Right lobe of liver (tissue), 6 donors: ENCODE measurements at regions not wholly inside any gene's neighbourhood (a gene's known extent, or its start where the extent isn't known, plus 50 kb on each side); places are given as distances from the start of the nearest gene placed in this dataset.

Experiments
- ATAC-seq, 4 donors: fragments of 200-7000 bp; cut with Tn5 transposase; one replicate each; pipeline ENCODE4 v1.9.1; 2020; ENCODE audit warnings: mild to moderate bottlenecking in 4 of 4, moderate library complexity in 4 of 4
- DNase-seq, 3 donors: peaks; one replicate each; pipeline ENCODE4 v3.0.0-alpha.2; 2020
- H3K27ac ChIP-seq, 3 donors: fragments of 200-600 bp; one replicate each; pipeline ENCODE4 v1.8.0; 2022
- H3K27me3 ChIP-seq, 2 donors: fragments of 200-600 bp; one replicate each; pipeline ENCODE4 v1.8.0; 2022
- H3K36me3 ChIP-seq, 4 donors: fragments of 200-600 bp; sonication (generic) in 1 of 4; one replicate each; pipeline versions ENCODE4 v1.5.1 to v1.8.0; 2017 to 2022; ENCODE audit warnings: control low read depth in 1 of 4
- H3K4me1 ChIP-seq, 4 donors: fragments of 200-600 bp; sonication (generic) in 1 of 4; one replicate each; pipeline versions ENCODE4 v1.5.1 to v1.8.0; 2017 to 2022; ENCODE audit warnings: control low read depth in 1 of 4
- H3K4me3 ChIP-seq, 3 donors: fragments of 200-600 bp; one replicate each; pipeline ENCODE4 v1.8.0; 2022
- H3K9me3 ChIP-seq, 4 donors: fragments of 200-600 bp; sonication (generic) in 1 of 4; one replicate each; pipeline versions ENCODE4 v1.5.1 to v1.8.0; 2017 to 2022; ENCODE audit warnings: control low read depth in 1 of 4
- POLR2A ChIP-seq: fragments of 450-650 bp; IDR thresholded peaks from one replicate; pipeline ENCODE4 v1.6.1; 2017; ENCODE audit warnings: antibody characterized with exemption, mild to moderate bottlenecking
- WGBS: methylation state at CpG from one replicate; pipeline ENCODE4 v1.1.6; 2018; ENCODE audit warnings: low coverage, low lambda C conversion rate; ENCODE audit not compliant: insufficient coverage; ENCODE audit errors: missing lambda C conversion rate; 5-methylcytosine and 5-hydroxymethylcytosine counted together
- intact Hi-C, 2 donors: fragments of 100-400 bp; cut with DNase I; formaldehyde crosslinking; loops; one replicate each; pipeline versions ENCODE4 v1.11.2 to v1.14.1; 2022
- TF ChIP-seq, protein P1 (sequence below), 4 donors: fragments of 200-600 bp in 3 of 4; fragments of 450-650 bp in 1 of 4; IDR thresholded peaks; one replicate each; pipeline versions ENCODE4 v1.5.1 to v1.8.0; 2016 to 2022; ENCODE audit warnings: antibody characterized with exemption in 4 of 4, mild to moderate bottlenecking in 2 of 4
- donor health status: DM: no; HTN: yes; CAD: no.
- donor health status: DM: no; HTN: no; CAD: no.
- donor health status: DM: no; HTN: no; CAD: no.
- donor health status: DM: no; HTN: yes; CAD: no.
- donor health status: DM: no; HTN: yes; CAD: no.

DNA sequence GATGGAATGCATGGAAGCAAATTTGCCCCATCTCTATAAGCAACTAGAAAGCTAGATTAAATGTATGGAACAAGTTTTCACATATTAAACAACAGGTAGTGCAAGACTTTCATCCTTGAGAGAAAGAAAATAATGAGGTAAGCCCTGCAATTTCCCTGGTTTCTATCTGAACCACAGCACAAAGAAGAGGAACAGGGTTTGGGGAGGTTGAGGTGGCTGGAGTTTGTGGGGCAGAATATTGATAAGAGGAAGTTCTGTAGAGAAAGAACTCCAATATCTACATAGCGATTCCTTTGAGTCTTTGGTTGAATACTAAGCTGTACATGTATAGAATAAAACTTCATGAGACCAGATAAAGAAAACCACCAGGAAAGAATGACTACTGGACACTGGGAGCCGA is 96.3 kb upstream of the CCND2 start:
- no peak overlapping the region for H3K4me3 ChIP-seq
- 82% methylated on average over 2 of the region's 2 CpGs for WGBS
- DNase-seq (no peak), ATAC-seq (no peak)
- H3K27me3 ChIP-seq = no peaks in the 10 kb centered on the region
- peaks cover 0 to 3% (median 0%) of the 10 kb centered on the region in 4 donors for H3K4me1 ChIP-seq
- no peaks in the 10 kb centered on the region for H3K36me3 ChIP-seq
- H3K27ac ChIP-seq = no peak overlapping the region
- intact Hi-C loops = no loop called here
- no peaks in the 10 kb centered on the region for H3K9me3 ChIP-seq
- TF ChIP-seq, protein P1, sequence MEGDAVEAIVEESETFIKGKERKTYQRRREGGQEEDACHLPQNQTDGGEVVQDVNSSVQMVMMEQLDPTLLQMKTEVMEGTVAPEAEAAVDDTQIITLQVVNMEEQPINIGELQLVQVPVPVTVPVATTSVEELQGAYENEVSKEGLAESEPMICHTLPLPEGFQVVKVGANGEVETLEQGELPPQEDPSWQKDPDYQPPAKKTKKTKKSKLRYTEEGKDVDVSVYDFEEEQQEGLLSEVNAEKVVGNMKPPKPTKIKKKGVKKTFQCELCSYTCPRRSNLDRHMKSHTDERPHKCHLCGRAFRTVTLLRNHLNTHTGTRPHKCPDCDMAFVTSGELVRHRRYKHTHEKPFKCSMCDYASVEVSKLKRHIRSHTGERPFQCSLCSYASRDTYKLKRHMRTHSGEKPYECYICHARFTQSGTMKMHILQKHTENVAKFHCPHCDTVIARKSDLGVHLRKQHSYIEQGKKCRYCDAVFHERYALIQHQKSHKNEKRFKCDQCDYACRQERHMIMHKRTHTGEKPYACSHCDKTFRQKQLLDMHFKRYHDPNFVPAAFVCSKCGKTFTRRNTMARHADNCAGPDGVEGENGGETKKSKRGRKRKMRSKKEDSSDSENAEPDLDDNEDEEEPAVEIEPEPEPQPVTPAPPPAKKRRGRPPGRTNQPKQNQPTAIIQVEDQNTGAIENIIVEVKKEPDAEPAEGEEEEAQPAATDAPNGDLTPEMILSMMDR (IDR thresholded peaks at IDR 0.05) = no peak
- no peak for TF ChIP-seq POLR2A

DNA sequence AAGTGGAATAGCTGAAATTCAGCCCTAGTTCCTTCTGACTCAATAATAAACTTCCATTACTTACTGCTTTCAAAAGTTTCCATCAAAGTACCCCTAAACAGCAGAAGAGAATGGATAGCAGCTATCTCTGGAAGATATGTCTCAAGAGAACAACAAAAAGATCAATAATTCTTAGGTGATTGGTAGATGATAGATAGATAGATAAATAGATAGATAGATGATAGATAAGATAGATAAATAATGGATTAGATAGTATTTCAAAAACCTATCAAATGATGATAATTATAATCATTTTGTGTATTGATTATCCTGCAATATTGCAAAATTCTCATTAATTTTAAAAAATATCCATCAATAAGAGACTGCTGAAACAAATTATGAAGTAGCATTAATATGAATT is 97.4 kb upstream of the CCND2 start:
- no peaks in the 10 kb centered on the region for H3K9me3 ChIP-seq
- no peak overlapping the region for H3K4me3 ChIP-seq
- intact Hi-C loops = no loop called here
- no peak for ATAC-seq
- H3K27ac ChIP-seq = no peak overlapping the region
- H3K27me3 ChIP-seq = no peaks in the 10 kb centered on the region
- no peak for TF ChIP-seq POLR2A
- TF ChIP-seq, protein P1 (IDR thresholded peaks at IDR 0.05) = no peak
- no peaks in the 10 kb centered on the region for H3K36me3 ChIP-seq
- peaks cover 0 to 3% (median 0%) of the 10 kb centered on the region in 4 donors for H3K4me1 ChIP-seq
- DNase-seq = no peak

DNA sequence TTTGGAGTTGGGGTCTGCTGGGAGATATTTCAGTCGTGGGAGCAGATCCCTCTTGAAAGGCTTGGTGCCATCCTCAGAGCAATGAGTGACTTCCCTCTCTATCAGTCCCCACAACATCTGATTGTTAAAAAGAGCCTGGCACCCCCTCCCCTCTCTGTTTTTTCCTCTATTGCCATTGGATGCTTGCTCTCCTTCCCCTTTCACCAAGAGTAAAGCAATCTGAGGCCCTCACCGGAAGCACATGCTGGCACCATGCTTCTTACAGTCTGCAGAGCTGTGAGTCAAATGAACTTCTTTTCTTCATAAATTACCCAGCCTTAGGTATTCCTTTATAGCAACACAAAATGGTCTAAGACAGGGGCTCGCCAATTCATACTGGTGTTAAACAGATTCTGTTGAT is 99.1 kb upstream of the CCND2 start:
- no peak for ATAC-seq
- no peak overlapping the region for H3K27ac ChIP-seq
- no peak for TF ChIP-seq POLR2A
- TF ChIP-seq, protein P1 (IDR thresholded peaks at IDR 0.05) = no peak
- no peak for DNase-seq
- 53% methylated on average over 3 of the region's 3 CpGs for WGBS
- no peaks in the 10 kb centered on the region for H3K36me3 ChIP-seq
- intact Hi-C loops = no loop called here
- no peaks in the 10 kb centered on the region for H3K27me3 ChIP-seq
- H3K4me3 ChIP-seq = no peak overlapping the region
- H3K4me1 ChIP-seq = peaks cover 0 to 3% (median 0%) of the 10 kb centered on the region in 4 donors
- H3K9me3 ChIP-seq = no peaks in the 10 kb centered on the region

DNA sequence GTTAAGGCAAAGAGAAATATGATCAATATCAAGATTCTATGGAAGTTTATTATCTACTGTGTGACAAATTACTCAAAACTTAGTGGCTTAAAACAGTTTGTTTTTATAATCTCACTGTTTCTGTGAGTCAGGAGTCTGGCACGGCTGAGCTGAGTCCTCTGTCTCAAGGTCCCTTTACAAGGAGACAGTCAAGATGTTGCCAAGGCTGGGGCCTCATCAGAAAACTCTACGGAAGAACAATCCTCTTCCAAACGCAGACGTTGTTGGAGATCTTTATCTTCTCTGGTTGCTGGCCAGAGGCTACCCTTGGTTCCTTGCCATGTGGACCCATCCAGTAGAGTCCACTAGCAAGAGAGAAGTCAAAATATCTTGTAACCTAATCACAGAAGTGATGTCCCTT is 100.6 kb upstream of the CCND2 start:
- 48% methylated on average over 4 of the region's 4 CpGs for WGBS
- Histone ChIP-seq H3K4me1 (peaks cover 0 to 3% (median 0%) of the 10 kb centered on the region in 4 donors), H3K4me3 (no peak overlapping the region), H3K27me3 (no peaks in the 10 kb centered on the region), H3K9me3 (no peaks in the 10 kb centered on the region), H3K36me3 (no peaks in the 10 kb centered on the region), H3K27ac (no peak overlapping the region)
- no peak for ATAC-seq
- no peak for DNase-seq
- no peak for TF ChIP-seq POLR2A
- TF ChIP-seq, protein P1 (IDR thresholded peaks at IDR 0.05) = no peak
- intact Hi-C loops = no loop called here

DNA sequence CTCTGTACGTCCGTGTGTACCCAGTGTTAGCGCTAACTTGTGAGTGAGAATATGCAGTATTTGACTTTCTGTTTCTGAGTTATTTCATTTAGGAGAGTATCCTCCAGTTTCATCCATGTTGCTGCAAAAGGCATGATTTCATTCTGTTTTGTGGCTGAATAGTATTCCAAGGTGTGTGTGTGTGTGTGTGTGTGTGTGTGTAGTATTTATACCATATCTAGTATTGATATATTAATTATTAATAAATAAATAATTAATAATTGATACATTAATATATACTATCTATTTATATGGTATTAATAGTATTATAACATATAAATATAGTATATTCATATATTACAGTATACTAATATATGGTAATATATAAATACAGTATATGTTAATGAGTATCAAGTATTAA is 101.8 kb upstream of the CCND2 start:
- intact Hi-C loops = no loop called here
- WGBS = 64% methylated on average over 3 of the region's 3 CpGs
- TF ChIP-seq, protein P1 (IDR thresholded peaks at IDR 0.05) = no peak
- TF ChIP-seq POLR2A = no peak

More for the DNA sequence above, 101.8 kb upstream of the CCND2 start:
- Histone ChIP-seq H3K27ac (no peak overlapping the region), H3K36me3 (no peaks in the 10 kb centered on the region), H3K4me1 (peaks cover 0 to 3% (median 0%) of the 10 kb centered on the region in 4 donors), H3K9me3 (no peaks in the 10 kb centered on the region), H3K4me3 (no peak overlapping the region), H3K27me3 (no peaks in the 10 kb centered on the region)
- no peak for ATAC-seq
- DNase-seq = no peak
